Adrenal gland (tissue), 9 donors: ENCODE measurements at regions not wholly inside any gene's neighbourhood (a gene's known extent, or its start where the extent isn't known, plus 50 kb on each side); places are given as distances from the start of the nearest gene placed in this dataset.

ENCODE experiments used
- DNase-seq, 7 donors: peaks; one replicate each; pipeline ENCODE4 v3.0.0-alpha.2; 2019 to 2020
- H3K27ac ChIP-seq, 5 donors: fragments of 200-600 bp; sonication (generic) in 4 of 5; 1 replicate in 3 of 5; 2 replicates in 2 of 5; pipeline versions ENCODE4 v1.5.1 to v1.8.0; 2016 to 2020; ENCODE audit warnings: mild to moderate bottlenecking in 1 of 5
- H3K27me3 ChIP-seq: fragments of 200-600 bp; 2 replicates; pipeline ENCODE4 v1.8.0; 2021
- H3K36me3 ChIP-seq, 2 donors: fragments of 200-600 bp; replicated peaks in 1 of 2; 1 replicate in 1 of 2; 2 replicates in 1 of 2; pipeline versions ENCODE4 v1.5.1 to v1.8.0; 2018 to 2022
- H3K4me1 ChIP-seq, 2 donors: fragments of 200-600 bp; replicated peaks in 1 of 2; 1 replicate in 1 of 2; 2 replicates in 1 of 2; pipeline versions ENCODE4 v1.5.1 to v1.8.0; 2018 to 2021
- H3K4me3 ChIP-seq, 4 donors: fragments of 200-600 bp; sonication (generic) in 3 of 4; one replicate each; pipeline ENCODE4 v1.5.1; 2016 to 2018
- H3K9me3 ChIP-seq, 3 donors: fragments of 200-600 bp; sonication (generic) in 1 of 3; replicated peaks in 1 of 3; 1 replicate in 2 of 3; 2 replicates in 1 of 3; pipeline versions ENCODE4 v1.5.1 to v1.8.0; 2016 to 2021
- CTCF ChIP-seq, 6 experiments: fragments of 450-650 bp in 4 of 6; fragments of 200-600 bp in 2 of 6; sonication (generic) in 1 of 6; IDR thresholded peaks; 1 replicate in 5 of 6; 2 replicates in 1 of 6; pipeline versions ENCODE4 v1.5.1 to v1.8.0; 2016 to 2021; ENCODE audit warnings: antibody characterized with exemption in 6 of 6, mild to moderate bottlenecking in 2 of 6, moderate library complexity in 1 of 6
- POLR2A ChIP-seq, 2 donors: fragments of 450-650 bp; IDR thresholded peaks; one replicate each; pipeline ENCODE4 v1.6.1; 2017; ENCODE audit warnings: antibody characterized with exemption in 2 of 2, mild to moderate bottlenecking in 2 of 2, moderate library complexity in 1 of 2
- WGBS, 4 donors: extraction: QIAGEN DNeasy Blood & Tissue Kit in 2 of 4; methylation state at CpG; one replicate each; pipeline versions ENCODE4 v1.1.5 to v1.1.7; 2013 to 2017; 5-methylcytosine and 5-hydroxymethylcytosine counted together
- intact Hi-C, 2 donors: fragments of 100-400 bp; cut with DNase I; formaldehyde crosslinking; loops; one replicate each; pipeline versions ENCODE4 v1.14.1 to v1.15.0; 2022 to 2023
- small RNA-seq, 2 donors: library from RNA; depleted of rRNA; stranded (forward); fragments of <200 nt; gene quantifications; one replicate each; pipeline ENCODE3, GENCODE V24; 2016
- donor health status: healthy with polysubstance abuse.
- donor health status: Bipolar disorder and iron deficiency.
- donor health status: DM: yes; HTN: yes; CAD: no.
- donor health status: DM: no; HTN: no; CAD: no.
- donor health status: DM: no; HTN: no; CAD: no.

GRCh38 chr11:10401696-10402392 lies 53.2 kb upstream of the AMPD3 start:
- no peak for DNase-seq
- intact Hi-C loops, result no loop called here
- Histone ChIP-seq H3K27me3 (no peaks in the 10 kb centered on the region), H3K9me3 (no peaks in the 10 kb centered on the region), H3K4me1 (peaks cover 6 to 16% of the 10 kb centered on the region in 2 donors), H3K4me3 (no peak overlapping the region), H3K27ac (no peak overlapping the region), H3K36me3 (no peaks in the 10 kb centered on the region)
- WGBS, 4 donors, result 77 to 90% (median 82%) methylated on average over 4 of the region's 4 CpGs
- no peak for TF ChIP-seq POLR2A (IDR thresholded peaks at IDR 0.05)
- no peak for TF ChIP-seq CTCF (IDR thresholded peaks at IDR 0.05)

Small RNA genes lying in the stretch of these regions (small RNA-seq; reads per million reads assigned to genes)
- gene RNU6ATAC33P, result 0 reads per million in 2 donors
